Sigmoid colon (tissue), 6 donors: ENCODE measurements at regions not wholly inside any gene's neighbourhood (a gene's known extent, or its start where the extent isn't known, plus 50 kb on each side); places are given as distances from the start of the nearest gene placed in this dataset.

Experiments used
- DNase-seq: peaks from one replicate; pipeline ENCODE4 v3.0.0-alpha.2; 2019
- H3K27ac ChIP-seq, 4 donors: fragments of 200-600 bp; sonication (generic); one replicate each; pipeline ENCODE4 v1.5.1; 2016 to 2019; ENCODE audit warnings: mild to moderate bottlenecking in 1 of 4
- H3K27me3 ChIP-seq, 3 donors: fragments of 200-600 bp; sonication (generic); one replicate each; pipeline ENCODE4 v1.5.1; 2019; ENCODE audit warnings: mild to moderate bottlenecking in 1 of 3
- H3K36me3 ChIP-seq, 4 donors: fragments of 200-600 bp; sonication (generic); one replicate each; pipeline ENCODE4 v1.5.1; 2016 to 2019
- H3K4me1 ChIP-seq, 4 donors: fragments of 200-600 bp; sonication (generic); one replicate each; pipeline ENCODE4 v1.5.1; 2017 to 2019
- H3K4me3 ChIP-seq, 4 donors: fragments of 200-600 bp; sonication (generic); one replicate each; pipeline ENCODE4 v1.5.1; 2017 to 2019; ENCODE audit warnings: mild to moderate bottlenecking in 2 of 4, moderate library complexity in 1 of 4
- H3K9me3 ChIP-seq, 4 donors: fragments of 200-600 bp in 3 of 4; sonication (generic) in 3 of 4; one replicate each; pipeline versions ENCODE4 v1.5.1 to v1.6.1; 2013 to 2019
- EP300 ChIP-seq, 4 donors: sonication (generic); formaldehyde crosslinking; IDR thresholded peaks; one replicate each; pipeline ENCODE4 v1.6.1; 2017; ENCODE audit warnings: antibody characterized with exemption in 4 of 4
- POLR2A ChIP-seq, 2 donors: fragments of 450-650 bp; IDR thresholded peaks; one replicate each; pipeline ENCODE4 v1.6.1; 2016; ENCODE audit warnings: antibody characterized with exemption in 2 of 2, mild to moderate bottlenecking in 2 of 2, moderate library complexity in 2 of 2
- POLR2AphosphoS5 ChIP-seq, 4 donors: sonication (generic); formaldehyde crosslinking; IDR thresholded peaks; one replicate each; pipeline ENCODE4 v1.6.1; 2017; ENCODE audit warnings: antibody characterized with exemption in 4 of 4
- WGBS, 2 donors: extraction: QIAGEN DNeasy Blood & Tissue Kit; methylation state at CpG; one replicate each; pipeline ENCODE4 v1.1.7; 2013; 5-methylcytosine and 5-hydroxymethylcytosine counted together
- intact Hi-C: fragments of 100-400 bp; cut with DNase I; formaldehyde crosslinking; loops from one replicate; pipeline ENCODE4 v1.15.1; 2023
- TF ChIP-seq, protein P1 (sequence below), 4 experiments: fragments of 450-650 bp in 3 of 4; fragments of 200-600 bp in 1 of 4; IDR thresholded peaks; one replicate each; pipeline ENCODE4 v1.5.1; 2016 to 2019; ENCODE audit warnings: antibody characterized with exemption in 4 of 4, mild to moderate bottlenecking in 3 of 4, moderate library complexity in 2 of 4
- donor health status: healthy with polysubstance abuse.
- donor health status: healthy.

DNA sequence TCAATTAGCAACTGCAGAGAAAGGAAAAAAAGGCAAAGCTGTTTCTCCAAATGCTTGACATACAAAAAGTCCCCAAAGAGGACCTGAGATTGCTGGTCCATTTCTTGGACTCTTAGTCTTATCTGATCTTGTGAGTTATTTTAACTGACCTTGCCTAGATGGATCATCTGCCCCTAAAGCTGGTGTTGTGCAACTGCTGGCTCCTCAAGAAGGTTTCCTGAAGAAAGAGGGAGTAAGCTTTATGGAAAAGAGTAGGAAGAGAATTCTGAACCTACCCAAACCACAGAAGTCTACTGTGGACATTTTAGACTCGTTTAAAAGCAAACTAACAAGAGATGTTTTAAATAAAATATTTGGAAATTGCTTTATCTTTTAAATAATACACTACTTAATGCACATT, 140.0 kb upstream of the HS3ST3A1 start:
- no peak overlapping the region for H3K27ac ChIP-seq
- no peak for DNase-seq
- H3K27me3 ChIP-seq = no peaks in the 10 kb centered on the region
- H3K9me3 ChIP-seq = no peaks in the 10 kb centered on the region
- intact Hi-C loops = no loop called here
- H3K4me1 ChIP-seq = no peaks in the 10 kb centered on the region
- no peaks in the 10 kb centered on the region for H3K36me3 ChIP-seq
- WGBS, 2 donors = 78 to 85% methylated on average over 1 of the region's 1 CpG
- H3K4me3 ChIP-seq = no peak overlapping the region
- TF ChIP-seq EP300 (IDR thresholded peaks at IDR 0.05) (no peak), POLR2A (IDR thresholded peaks at IDR 0.05) (no peak), POLR2AphosphoS5 (IDR thresholded peaks at IDR 0.05) (no peak)
- TF ChIP-seq, protein P1, sequence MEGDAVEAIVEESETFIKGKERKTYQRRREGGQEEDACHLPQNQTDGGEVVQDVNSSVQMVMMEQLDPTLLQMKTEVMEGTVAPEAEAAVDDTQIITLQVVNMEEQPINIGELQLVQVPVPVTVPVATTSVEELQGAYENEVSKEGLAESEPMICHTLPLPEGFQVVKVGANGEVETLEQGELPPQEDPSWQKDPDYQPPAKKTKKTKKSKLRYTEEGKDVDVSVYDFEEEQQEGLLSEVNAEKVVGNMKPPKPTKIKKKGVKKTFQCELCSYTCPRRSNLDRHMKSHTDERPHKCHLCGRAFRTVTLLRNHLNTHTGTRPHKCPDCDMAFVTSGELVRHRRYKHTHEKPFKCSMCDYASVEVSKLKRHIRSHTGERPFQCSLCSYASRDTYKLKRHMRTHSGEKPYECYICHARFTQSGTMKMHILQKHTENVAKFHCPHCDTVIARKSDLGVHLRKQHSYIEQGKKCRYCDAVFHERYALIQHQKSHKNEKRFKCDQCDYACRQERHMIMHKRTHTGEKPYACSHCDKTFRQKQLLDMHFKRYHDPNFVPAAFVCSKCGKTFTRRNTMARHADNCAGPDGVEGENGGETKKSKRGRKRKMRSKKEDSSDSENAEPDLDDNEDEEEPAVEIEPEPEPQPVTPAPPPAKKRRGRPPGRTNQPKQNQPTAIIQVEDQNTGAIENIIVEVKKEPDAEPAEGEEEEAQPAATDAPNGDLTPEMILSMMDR (IDR thresholded peaks at IDR 0.05) = no peak

DNA sequence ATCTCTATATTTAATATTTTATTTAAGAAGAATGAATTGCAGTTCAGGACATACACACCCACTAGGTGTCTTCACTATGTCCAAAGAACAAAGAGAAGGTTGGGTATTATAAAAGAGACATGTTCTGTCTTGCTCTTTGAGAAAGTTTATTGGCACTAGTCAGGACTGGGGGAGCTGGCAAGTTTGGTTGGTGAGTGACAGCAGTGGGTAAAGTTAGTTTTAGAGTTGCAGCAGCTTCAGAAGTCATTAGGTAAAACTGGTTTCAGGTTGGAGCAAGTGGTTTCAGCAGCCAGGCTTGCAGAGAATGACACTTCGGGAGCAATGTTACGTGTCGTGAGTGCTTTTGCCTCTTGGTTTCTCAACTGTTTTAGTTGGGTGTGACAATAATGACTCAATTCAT, 142.2 kb upstream of the HS3ST3A1 start:
- TF ChIP-seq EP300 (IDR thresholded peaks at IDR 0.05) (no peak), POLR2A (IDR thresholded peaks at IDR 0.05) (no peak), POLR2AphosphoS5 (IDR thresholded peaks at IDR 0.05) (no peak)
- TF ChIP-seq, protein P1 (IDR thresholded peaks at IDR 0.05) = no peak
- H3K36me3 ChIP-seq = no peaks in the 10 kb centered on the region
- H3K4me1 ChIP-seq = no peaks in the 10 kb centered on the region
- H3K27me3 ChIP-seq = no peaks in the 10 kb centered on the region
- DNase-seq = no peak
- 90 to 94% methylated on average over 3 of the region's 3 CpGs for WGBS, 2 donors
- no peak overlapping the region for H3K4me3 ChIP-seq
- H3K27ac ChIP-seq = no peak overlapping the region
- H3K9me3 ChIP-seq = no peaks in the 10 kb centered on the region
- intact Hi-C loops = no loop called here

DNA sequence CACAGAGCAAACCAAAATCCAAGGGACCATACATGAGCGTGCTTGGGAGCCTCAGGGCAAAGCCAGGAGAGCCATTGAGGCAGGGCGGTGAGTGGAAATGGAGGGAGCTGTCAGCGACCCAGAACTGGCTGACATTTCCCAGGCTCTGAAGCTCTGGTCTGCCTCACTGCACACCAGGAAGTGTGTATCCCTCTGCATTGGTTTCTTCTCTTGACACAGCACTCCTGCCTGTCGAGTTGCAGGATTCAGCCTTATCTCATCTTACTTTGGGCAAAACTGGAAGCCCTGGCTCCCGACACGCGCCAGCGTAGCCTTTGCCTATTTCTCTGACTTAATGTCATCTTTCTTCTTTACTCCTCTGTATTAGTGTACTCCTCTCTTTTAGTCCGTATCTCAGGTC, 144.7 kb upstream of the HS3ST3A1 start:
- no peaks in the 10 kb centered on the region for H3K36me3 ChIP-seq
- no peaks in the 10 kb centered on the region for H3K27me3 ChIP-seq
- no peak for DNase-seq
- no peak overlapping the region for H3K4me3 ChIP-seq
- intact Hi-C loops = no loop called here
- 84 to 88% methylated on average over 9 of the region's 9 CpGs for WGBS, 2 donors
- H3K27ac ChIP-seq = no peak overlapping the region
- no peak for TF ChIP-seq POLR2AphosphoS5 (IDR thresholded peaks at IDR 0.05)
- TF ChIP-seq EP300 (IDR thresholded peaks at IDR 0.05) = no peak
- TF ChIP-seq, protein P1 (IDR thresholded peaks at IDR 0.05) = no peak
- TF ChIP-seq POLR2A (IDR thresholded peaks at IDR 0.05) = no peak
- no peaks in the 10 kb centered on the region for H3K4me1 ChIP-seq
- H3K9me3 ChIP-seq = no peaks in the 10 kb centered on the region

DNA sequence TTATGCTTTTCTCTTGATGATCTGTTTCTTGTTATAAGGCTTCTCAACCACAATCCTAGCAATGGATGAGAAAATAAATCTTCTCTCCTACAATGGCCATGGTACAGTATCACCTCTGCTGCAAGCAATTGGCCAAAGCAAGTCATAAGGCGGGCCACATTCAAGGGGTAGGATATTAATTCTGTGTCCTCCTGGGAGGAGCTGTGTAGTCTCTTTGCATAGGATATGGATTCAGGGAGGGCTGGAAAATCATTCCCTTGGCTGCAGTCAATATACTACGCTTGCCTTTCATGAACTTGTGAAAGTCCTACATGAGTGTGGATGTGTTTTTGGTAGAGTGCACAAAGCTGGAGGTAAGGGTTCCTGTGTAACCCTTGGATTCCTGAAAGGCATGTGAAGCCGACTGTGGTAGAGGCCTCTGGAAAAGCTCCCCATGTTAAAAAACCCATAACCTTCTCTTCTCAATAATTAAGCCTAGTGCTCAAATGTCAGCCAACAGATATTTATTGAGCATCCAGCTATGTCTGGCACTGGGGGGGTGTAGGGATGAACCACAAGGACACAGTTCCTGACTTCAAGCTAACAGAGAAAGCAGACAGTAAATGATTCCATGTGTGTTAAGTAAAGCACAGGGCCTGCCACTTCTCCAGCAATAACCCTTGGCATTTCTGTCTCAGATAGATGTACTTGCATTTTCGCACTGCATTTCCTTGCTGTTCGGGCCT, 147.6 kb upstream of the HS3ST3A1 start:
- DNase-seq = no peak
- intact Hi-C loops = no loop called here
- no peaks in the 10 kb centered on the region for H3K36me3 ChIP-seq
- no peaks in the 10 kb centered on the region for H3K9me3 ChIP-seq
- 82 to 87% methylated on average over 5 of the region's 5 CpGs for WGBS, 2 donors
- no peaks in the 10 kb centered on the region for H3K4me1 ChIP-seq
- no peaks in the 10 kb centered on the region for H3K27me3 ChIP-seq
- H3K4me3 ChIP-seq = no peak overlapping the region
- H3K27ac ChIP-seq = no peak overlapping the region
- TF ChIP-seq POLR2AphosphoS5 (IDR thresholded peaks at IDR 0.05) = no peak
- TF ChIP-seq, protein P1 (IDR thresholded peaks at IDR 0.05) = no peak
- TF ChIP-seq POLR2A (IDR thresholded peaks at IDR 0.05) = no peak
- TF ChIP-seq EP300 (IDR thresholded peaks at IDR 0.05) = no peak

DNA sequence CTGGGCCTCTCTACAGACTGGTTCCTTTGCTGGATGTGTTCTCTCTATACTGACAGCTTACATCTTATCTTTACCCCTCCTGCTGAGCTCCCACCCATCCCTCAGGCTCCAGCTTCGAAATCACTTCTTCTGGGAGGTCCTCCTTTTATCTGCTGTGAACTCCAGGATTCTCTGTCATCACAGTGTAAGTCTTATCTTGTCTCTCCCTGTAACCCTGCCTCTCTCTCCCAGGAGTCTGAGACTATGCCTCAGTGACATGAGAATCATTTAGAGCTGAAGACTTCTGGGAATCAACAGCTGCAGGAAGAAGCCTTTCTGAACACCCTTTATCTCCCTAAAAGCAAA, 148.1 kb upstream of the HS3ST3A1 start:
- Histone ChIP-seq H3K36me3 (no peaks in the 10 kb centered on the region), H3K4me3 (no peak overlapping the region), H3K9me3 (no peaks in the 10 kb centered on the region), H3K27ac (no peak overlapping the region), H3K4me1 (no peaks in the 10 kb centered on the region), H3K27me3 (no peaks in the 10 kb centered on the region)
- intact Hi-C loops = no loop called here
- no peak for DNase-seq
- no peak for TF ChIP-seq EP300 (IDR thresholded peaks at IDR 0.05)
- TF ChIP-seq POLR2A (IDR thresholded peaks at IDR 0.05) = no peak
- WGBS, 2 donors = 42 to 44% methylated on average over 1 of the region's 1 CpG
